MCF 10A (cell line): ENCODE measurements at regions not wholly inside any gene's neighbourhood (a gene's known extent, or its start where the extent isn't known, plus 50 kb on each side); places are given as distances from the start of the nearest gene placed in this dataset.

ENCODE experiments used
- BruUV-seq: library from RNA; stranded (reverse); fragments of 400-500 nt; replicated peaks from 2 replicates; lab custom pipeline; 2021; lab: Mats Ljungman, UMichigan
- CTCF ChIA-PET: fragments of 300-600 bp; sonication (Branson Sonifier 250); formaldehyde crosslinking; extraction: SDS; loops from one replicate; lab custom pipeline; 2021; ENCODE audit warnings: antibody characterized with exemption, inconsistent platforms; lab: Yijun Ruan, JAX
- POLR2A ChIA-PET: fragments of 300-600, 350-650 bp; sonication (Branson Sonifier 250); formaldehyde crosslinking; extraction: SDS; loops from one replicate; lab custom pipeline; 2020; ENCODE audit warnings: antibody characterized with exemption, inconsistent platforms; lab: Yijun Ruan, JAX
- DNase-seq: peaks from one replicate; pipeline ENCODE4 v3.0.0-alpha.2; 2018; ENCODE audit not compliant: unreplicated experiment
- H3K27ac Mint-ChIP-seq: one replicate; pipeline ENCODE4 v1.8.0; 2022; ENCODE audit warnings: mild to moderate bottlenecking, low read depth, mixed read lengths; ENCODE audit not compliant: unreplicated experiment
- H3K27me3 Mint-ChIP-seq: one replicate; pipeline ENCODE4 v1.8.0; 2022; ENCODE audit warnings: mixed read lengths; ENCODE audit not compliant: insufficient read depth, unreplicated experiment
- H3K36me3 Mint-ChIP-seq: one replicate; pipeline ENCODE4 v1.8.0; 2022; ENCODE audit warnings: mild to moderate bottlenecking, moderate library complexity, mixed read lengths; ENCODE audit not compliant: insufficient read depth, unreplicated experiment
- H3K4me1 Mint-ChIP-seq: one replicate; pipeline ENCODE4 v1.8.0; 2022; ENCODE audit warnings: mixed read lengths; ENCODE audit not compliant: insufficient read depth, unreplicated experiment
- H3K4me3 Mint-ChIP-seq: one replicate; pipeline ENCODE4 v1.8.0; 2022; ENCODE audit warnings: mild to moderate bottlenecking, moderate library complexity, mixed read lengths; ENCODE audit not compliant: unreplicated experiment
- H3K9me3 Mint-ChIP-seq: one replicate; pipeline ENCODE4 v1.8.0; 2022; ENCODE audit warnings: mixed read lengths; ENCODE audit not compliant: unreplicated experiment
- CTCF ChIP-seq: fragments of 200-600 bp; IDR thresholded peaks from one replicate; pipeline ENCODE4 v1.8.0; 2022; ENCODE audit warnings: antibody characterized with exemption, mild to moderate bottlenecking; ENCODE audit not compliant: unreplicated experiment
- intact Hi-C: fragments of 100-400 bp; cut with micrococcal nuclease; formaldehyde crosslinking; loops from 2 replicates; pipeline ENCODE4 v1.14.1; 2022

GRCh38 chr1:163774978-163775620 is 453.3 kb downstream of the NUF2 start:
- Mint-ChIP-seq H3K9me3 (no peaks in the 10 kb centered on the region), H3K36me3 (no peaks in the 10 kb centered on the region), H3K4me1 (no peaks in the 10 kb centered on the region), H3K27me3 (no peaks in the 10 kb centered on the region), H3K27ac (no peak overlapping the region), H3K4me3 (no peak overlapping the region)
- intact Hi-C loops: no loop called here
- BruUV-seq: no TSS peak
- ChIA-PET POLR2A (no interaction called here), CTCF (interaction anchor here (1.0 to 1.4 kb wide), 2 partner anchors 9 to 116 kb away, joined by 3 read pairs; no protein-coding TSS in a partner anchor)
- TF ChIP-seq CTCF: no peak
- DNase-seq: no peak

- Mint-ChIP-seq H3K9me3 (peaks cover 13% of the 10 kb centered on the region), H3K36me3 (no peaks in the 10 kb centered on the region), H3K27me3 (no peaks in the 10 kb centered on the region), H3K27ac (no peak overlapping the region), H3K4me3 (no peak overlapping the region), H3K4me1 (no peaks in the 10 kb centered on the region)
- TF ChIP-seq CTCF: no peak
- intact Hi-C loops: no loop called here
- DNase-seq: no peak
- BruUV-seq: no TSS peak
- ChIA-PET POLR2A (no interaction called here), CTCF (no interaction called here)
Measured at GRCh38 chr1:163777205-163777604, 455.5 kb downstream of the NUF2 start.

DNA sequence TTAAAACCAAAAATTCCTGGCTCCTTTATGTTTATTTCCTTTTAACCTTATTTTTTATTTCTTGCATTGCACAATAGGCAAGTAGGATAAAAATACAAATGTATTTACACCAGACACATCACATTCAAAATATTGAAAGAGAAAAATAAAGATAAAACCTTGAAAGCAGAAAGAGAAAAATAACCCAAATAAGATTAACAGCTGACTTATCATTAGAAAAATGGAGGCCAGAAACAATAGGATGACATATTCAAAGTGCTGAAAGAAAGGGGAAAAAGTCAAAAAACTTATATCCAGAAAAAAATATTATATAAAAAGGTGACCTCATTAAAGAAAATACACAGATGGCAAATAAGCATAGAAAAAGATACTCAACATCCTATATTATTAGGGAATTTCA is 459.4 kb downstream of the NUF2 start:
- ChIA-PET POLR2A (interaction anchor here (0.7 kb wide), 1 partner anchor 46 kb away, joined by 4 read pairs; no protein-coding TSS in a partner anchor), CTCF (no interaction called here)
- peaks cover 13% of the 10 kb centered on the region for H3K9me3 Mint-ChIP-seq
- no peak for DNase-seq
- BruUV-seq: no TSS peak
- no peaks in the 10 kb centered on the region for H3K36me3 Mint-ChIP-seq
- H3K27me3 Mint-ChIP-seq: no peaks in the 10 kb centered on the region
- intact Hi-C loops: no loop called here
- no peaks in the 10 kb centered on the region for H3K4me1 Mint-ChIP-seq
- no peak for TF ChIP-seq CTCF
- H3K4me3 Mint-ChIP-seq: no peak overlapping the region
- no peak overlapping the region for H3K27ac Mint-ChIP-seq

DNA sequence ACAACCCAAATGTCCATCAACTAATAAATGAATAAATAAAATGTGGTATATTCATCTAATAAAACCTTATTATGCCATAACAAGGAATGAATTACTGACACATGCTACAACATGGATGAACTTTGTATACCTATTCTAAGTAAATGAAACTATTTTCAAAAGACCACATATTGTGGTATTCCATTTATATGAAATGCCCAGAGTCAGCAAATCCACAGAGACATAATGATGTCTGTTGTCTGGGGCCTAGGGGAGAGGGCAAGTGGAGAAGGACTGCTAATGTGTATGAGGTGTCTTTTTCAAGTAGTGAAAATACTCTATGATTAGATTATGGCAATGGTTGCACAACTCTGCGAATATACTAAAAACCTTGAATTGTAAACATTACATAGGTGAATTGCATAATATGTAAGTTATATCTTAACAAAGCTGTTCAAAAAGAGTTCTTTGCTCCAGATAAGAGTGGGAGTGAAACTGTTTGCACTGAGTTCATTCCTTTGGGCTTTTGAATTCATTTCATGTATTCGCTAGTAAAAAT is 464.2 kb downstream of the NUF2 start:
- Mint-ChIP-seq H3K4me3 (no peak overlapping the region), H3K36me3 (no peaks in the 10 kb centered on the region), H3K9me3 (peaks cover 9% of the 10 kb centered on the region), H3K27me3 (no peaks in the 10 kb centered on the region), H3K27ac (no peak overlapping the region), H3K4me1 (no peaks in the 10 kb centered on the region)
- ChIA-PET POLR2A (no interaction called here), CTCF (no interaction called here)
- BruUV-seq: no TSS peak
- DNase-seq: peak; percentile 9
- TF ChIP-seq CTCF: no peak
- intact Hi-C loops: no loop called here
